PC-3 (cell line): ENCODE measurements at regions not wholly inside any gene's neighbourhood (a gene's known extent, or its start where the extent isn't known, plus 50 kb on each side); places are given as distances from the start of the nearest gene placed in this dataset.
A peak's percentile ranks its signal among the peaks of the same experiment; 100 is the strongest.

Source experiments
- ATAC-seq: fragments of 200-7000 bp; cut with Tn5 transposase; 2 replicates; pipeline ENCODE4 v1.9.1; 2020; ENCODE audit warnings: mild to moderate bottlenecking, moderate library complexity
- BruUV-seq: library from RNA; stranded (reverse); fragments of 400-500 nt; replicated peaks from 2 replicates; lab custom pipeline; 2021; lab: Mats Ljungman, UMichigan
- CTCF ChIA-PET: fragments of 300-600 bp; sonication (Branson Sonifier 250); formaldehyde crosslinking; loops from one replicate; lab custom pipeline; 2022; ENCODE audit warnings: antibody characterized with exemption; lab: Charles Lee
- POLR2A ChIA-PET: fragments of 300-600 bp; sonication (Branson Sonifier 250); formaldehyde crosslinking; loops from one replicate; lab custom pipeline; 2022; ENCODE audit warnings: antibody characterized with exemption; ENCODE audit not compliant: unreplicated experiment; lab: Charles Lee
- DNase-seq: peaks from one replicate; pipeline ENCODE4 v3.0.0-alpha.2; 2015
- H2AFZ ChIP-seq: fragments of 300-600 bp; sonication (generic); 2 replicates; pipeline ENCODE4 v1.6.0; 2016; ENCODE audit warnings: antibody characterized with exemption, low read length
- H3F3A ChIP-seq: fragments of 300-600 bp; sonication (generic); one replicate; pipeline ENCODE4 v1.6.0; 2017; ENCODE audit warnings: antibody characterized with exemption, low read length, control low read depth, mild to moderate bottlenecking; ENCODE audit not compliant: unreplicated experiment
- H3K27ac ChIP-seq: fragments of 300-600 bp; sonication (generic); 2 replicates; pipeline ENCODE4 v1.5.1; 2016; ENCODE audit warnings: mild to moderate bottlenecking, low read length
- H3K27me3 ChIP-seq: fragments of 300-600 bp; sonication (generic); 2 replicates; pipeline ENCODE4 v1.6.1; 2016; ENCODE audit warnings: low read length, mixed read lengths
- H3K36me3 ChIP-seq: fragments of 300-600 bp; sonication (generic); 2 replicates; pipeline ENCODE4 v1.6.1; 2016; ENCODE audit warnings: low read depth, mixed run types, low read length, mixed read lengths
- H3K4me1 ChIP-seq: fragments of 300-600 bp; sonication (generic); 2 replicates; pipeline ENCODE4 v1.5.1; 2016; ENCODE audit warnings: low read length; ENCODE audit not compliant: insufficient read depth
- H3K4me2 ChIP-seq: fragments of 300-600 bp; sonication (generic); 2 replicates; pipeline ENCODE4 v1.6.0; 2016; ENCODE audit warnings: low read length
- H3K4me3 ChIP-seq: fragments of 300-600 bp; sonication (generic); 2 replicates; pipeline ENCODE4 v1.5.1; 2016; ENCODE audit warnings: mild to moderate bottlenecking, low read length, mixed read lengths
- H3K79me2 ChIP-seq: fragments of 300-600 bp; sonication (generic); 2 replicates; pipeline ENCODE4 v1.6.1; 2017; ENCODE audit warnings: low read length, mixed read lengths
- H3K9ac ChIP-seq: fragments of 300-600 bp; sonication (generic); 2 replicates; pipeline ENCODE4 v1.6.0; 2016; ENCODE audit warnings: mild to moderate bottlenecking, low read length
- H3K9me2 ChIP-seq: fragments of 300-600 bp; sonication (generic); replicated peaks from 2 replicates; pipeline ENCODE4 v1.6.1; 2016; ENCODE audit warnings: mixed run types, low read length, mixed read lengths
- H3K9me3 ChIP-seq: fragments of 300-600 bp; sonication (generic); 2 replicates; pipeline ENCODE4 v1.6.1; 2016; ENCODE audit warnings: low read length, mixed read lengths
- H4K20me1 ChIP-seq: fragments of 300-600 bp; sonication (generic); 2 replicates; pipeline ENCODE4 v1.6.1; 2016; ENCODE audit warnings: low read length, mixed read lengths
- CTCF ChIP-seq: fragments of 300-600 bp; sonication (generic); conservative IDR thresholded peaks from 2 replicates; pipeline ENCODE4 v1.5.1; 2017; ENCODE audit warnings: antibody characterized with exemption, low read depth, mild to moderate bottlenecking, low read length
- EZH2 ChIP-seq: fragments of 300-600 bp; sonication (generic); IDR thresholded peaks from one replicate; pipeline ENCODE4 v1.6.1; 2017; ENCODE audit warnings: antibody characterized with exemption, mild to moderate bottlenecking, low read length; ENCODE audit not compliant: unreplicated experiment
- EZH2phosphoT487 ChIP-seq: fragments of 300-600 bp; sonication (generic); IDR thresholded peaks from 2 replicates; pipeline ENCODE4 v1.6.1; 2018; ENCODE audit warnings: mild to moderate bottlenecking, antibody characterized with exemption, low read length, borderline replicate concordance
- intact Hi-C: fragments of 100-400 bp; cut with micrococcal nuclease; formaldehyde crosslinking; loops from 2 replicates; pipeline ENCODE4 v1.9.0; 2023

GRCh38 chr4:123819362-123820035 lies 422.9 kb downstream of the SPRY1 start:
- H3K9me3 ChIP-seq = no peaks in the 10 kb centered on the region
- H3K27ac ChIP-seq = no peak overlapping the region
- H3K4me3 ChIP-seq = no peak overlapping the region
- H3K27me3 ChIP-seq = no peaks in the 10 kb centered on the region
- H3K4me2 ChIP-seq = 0 out of 2 replicates have a peak overlapping the region, but pooled peaks have one; percentile 24
- POLR2A ChIA-PET = no interaction called here
- no peaks in the 10 kb centered on the region for H3K36me3 ChIP-seq
- no peak overlapping the region for H3K9ac ChIP-seq
- H3K4me1 ChIP-seq = peaks cover 11% of the 10 kb centered on the region
- H4K20me1 ChIP-seq = no peaks in the 10 kb centered on the region
- peak; percentile 53; the same call in 1 of the 2 replicates for ATAC-seq
- no peak overlapping the region for H2AFZ ChIP-seq
- H3K79me2 ChIP-seq = no peaks in the 10 kb centered on the region
- BruUV-seq = no TSS peak
- intact Hi-C loops = no loop called here
- peak; percentile 52 for DNase-seq
- no peaks in the 10 kb centered on the region for H3K9me2 ChIP-seq
- H3F3A ChIP-seq = no peaks in the 10 kb centered on the region
- CTCF ChIA-PET = no interaction called here
- no peak for TF ChIP-seq EZH2phosphoT487
- no peak for TF ChIP-seq CTCF
- TF ChIP-seq EZH2 = no peak

DNA sequence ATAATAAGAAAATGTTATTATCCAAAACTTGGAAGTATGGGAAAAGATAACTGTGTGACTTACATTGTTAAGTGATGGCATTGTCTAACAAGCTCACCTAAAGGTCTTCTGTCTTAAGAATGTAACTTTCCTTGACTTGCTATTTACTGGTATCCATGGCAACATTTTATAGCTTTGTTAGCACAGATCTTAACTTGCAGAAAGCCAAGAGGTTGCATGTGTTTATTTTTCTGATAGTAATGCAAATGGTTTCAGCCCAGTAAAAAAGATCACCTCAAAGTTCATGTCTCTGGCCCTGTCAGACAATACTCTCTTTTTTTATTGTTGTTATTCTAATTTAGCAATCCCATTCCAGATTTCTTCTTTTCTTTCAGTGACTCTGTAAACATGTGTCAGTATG lies 425.3 kb downstream of the SPRY1 start:
- no TSS peak for BruUV-seq
- CTCF ChIA-PET = no interaction called here
- H3K9ac ChIP-seq = no peak overlapping the region
- H3K4me3 ChIP-seq = no peak overlapping the region
- no peaks in the 10 kb centered on the region for H3F3A ChIP-seq
- no peak for ATAC-seq
- H3K27ac ChIP-seq = no peak overlapping the region
- no peaks in the 10 kb centered on the region for H3K9me3 ChIP-seq
- POLR2A ChIA-PET = no interaction called here
- H2AFZ ChIP-seq = no peak overlapping the region
- peaks cover 14% of the 10 kb centered on the region for H3K4me1 ChIP-seq
- peak; percentile 2 for DNase-seq
- no peak overlapping the region for H3K4me2 ChIP-seq
- H3K79me2 ChIP-seq = no peaks in the 10 kb centered on the region
- intact Hi-C loops = no loop called here
- no peaks in the 10 kb centered on the region for H3K36me3 ChIP-seq
- TF ChIP-seq CTCF = no peak
- no peak for TF ChIP-seq EZH2
- no peak for TF ChIP-seq EZH2phosphoT487
- H4K20me1 ChIP-seq = no peaks in the 10 kb centered on the region
- H3K27me3 ChIP-seq = no peaks in the 10 kb centered on the region
- no peaks in the 10 kb centered on the region for H3K9me2 ChIP-seq

- H3K4me1 ChIP-seq = peaks cover 17% of the 10 kb centered on the region
- H3K9ac ChIP-seq = no peak overlapping the region
- TF ChIP-seq CTCF (no peak), EZH2phosphoT487 (no peak), EZH2 (no peak)
- H3K36me3 ChIP-seq = no peaks in the 10 kb centered on the region
- no peaks in the 10 kb centered on the region for H3K9me3 ChIP-seq
- ChIA-PET CTCF (no interaction called here), POLR2A (no interaction called here)
- intact Hi-C loops = no loop called here
- H3F3A ChIP-seq = no peaks in the 10 kb centered on the region
- ATAC-seq = no peak
- no peaks in the 10 kb centered on the region for H4K20me1 ChIP-seq
- no peak for DNase-seq
- no TSS peak for BruUV-seq
- no peaks in the 10 kb centered on the region for H3K9me2 ChIP-seq
- H2AFZ ChIP-seq = no peak overlapping the region
- no peak overlapping the region for H3K4me2 ChIP-seq
- H3K4me3 ChIP-seq = no peak overlapping the region
- H3K79me2 ChIP-seq = no peaks in the 10 kb centered on the region
- H3K27ac ChIP-seq = no peak overlapping the region
- H3K27me3 ChIP-seq = no peaks in the 10 kb centered on the region
Measured at GRCh38 chr4:123822353-123822752, 425.8 kb downstream of the SPRY1 start.
